Endodermal cell (in vitro differentiated cells): ENCODE measurements at regions not wholly inside any gene's neighbourhood (a gene's known extent, or its start where the extent isn't known, plus 50 kb on each side); places are given as distances from the start of the nearest gene placed in this dataset.

Experiments
- DNase-seq: peaks from one replicate; pipeline ENCODE4 v3.0.0-alpha.2; 2017
- H3K27ac ChIP-seq: 2 replicates; pipeline ENCODE4 v1.5.1; 2013; ENCODE audit warnings: mild to moderate bottlenecking, low read depth, low read length, moderate library complexity
- H3K27me3 ChIP-seq: 2 replicates; pipeline ENCODE4 v1.6.1; 2013; ENCODE audit warnings: mild to moderate bottlenecking, low read length, moderate library complexity; ENCODE audit not compliant: insufficient read depth, control insufficient read depth, poor library complexity, severe bottlenecking
- H3K36me3 ChIP-seq: 2 replicates; pipeline ENCODE4 v1.7.0; 2013; ENCODE audit warnings: mild to moderate bottlenecking, low read length, moderate library complexity; ENCODE audit not compliant: control insufficient read depth, insufficient read depth
- H3K4me1 ChIP-seq: one replicate; pipeline ENCODE4 v1.7.0; 2013; ENCODE audit warnings: low read length; ENCODE audit not compliant: control insufficient read depth, insufficient read depth
- H3K4me3 ChIP-seq: 2 replicates; pipeline ENCODE4 v1.5.1; 2013; ENCODE audit warnings: mild to moderate bottlenecking, low read length, moderate library complexity
- H3K9ac ChIP-seq: 2 replicates; pipeline ENCODE4 v1.6.1; 2013; ENCODE audit warnings: mild to moderate bottlenecking, low read length, moderate library complexity; ENCODE audit not compliant: poor library complexity, severe bottlenecking; ENCODE audit errors: extremely low read depth
- H3K9me3 ChIP-seq: 2 replicates; pipeline ENCODE4 v1.6.1; 2013; ENCODE audit warnings: mild to moderate bottlenecking, low read length, moderate library complexity; ENCODE audit not compliant: control insufficient read depth
- H3K27ac Mint-ChIP-seq: 2 replicates; pipeline ENCODE4 v1.8.0; 2020; ENCODE audit warnings: mixed read lengths
- H3K27me3 Mint-ChIP-seq: 2 replicates; pipeline ENCODE4 v1.8.0; 2021; ENCODE audit warnings: mild to moderate bottlenecking, mixed read lengths; ENCODE audit not compliant: insufficient read depth
- H3K36me3 Mint-ChIP-seq: 2 replicates; pipeline ENCODE4 v1.8.0; 2020; ENCODE audit warnings: low read depth, mixed read lengths
- H3K4me1 Mint-ChIP-seq: 2 replicates; pipeline ENCODE4 v1.8.0; 2020; ENCODE audit warnings: mixed read lengths
- H3K4me3 Mint-ChIP-seq: 2 replicates; pipeline ENCODE4 v1.8.0; 2020; ENCODE audit warnings: mild to moderate bottlenecking, moderate library complexity, mixed read lengths
- H3K9me3 Mint-ChIP-seq: 2 replicates; pipeline ENCODE4 v1.8.0; 2020; ENCODE audit warnings: mild to moderate bottlenecking, mixed read lengths
- CTCF ChIP-seq: fragments of 200-600 bp; sonication (generic); conservative IDR thresholded peaks from 2 replicates; pipeline ENCODE4 v1.5.0; 2021; ENCODE audit warnings: antibody characterized with exemption, mild to moderate bottlenecking
- WGBS, 2 experiments: methylation state at CpG; one replicate each; pipeline versions ENCODE4 v1.1.5 to v1.1.7; 2013; ENCODE audit warnings: missing lambda C conversion rate in 2 of 2, mixed read lengths in 1 of 2; ENCODE audit not compliant: insufficient coverage in 1 of 2, insufficient read length in 1 of 2; 5-methylcytosine and 5-hydroxymethylcytosine counted together

DNA sequence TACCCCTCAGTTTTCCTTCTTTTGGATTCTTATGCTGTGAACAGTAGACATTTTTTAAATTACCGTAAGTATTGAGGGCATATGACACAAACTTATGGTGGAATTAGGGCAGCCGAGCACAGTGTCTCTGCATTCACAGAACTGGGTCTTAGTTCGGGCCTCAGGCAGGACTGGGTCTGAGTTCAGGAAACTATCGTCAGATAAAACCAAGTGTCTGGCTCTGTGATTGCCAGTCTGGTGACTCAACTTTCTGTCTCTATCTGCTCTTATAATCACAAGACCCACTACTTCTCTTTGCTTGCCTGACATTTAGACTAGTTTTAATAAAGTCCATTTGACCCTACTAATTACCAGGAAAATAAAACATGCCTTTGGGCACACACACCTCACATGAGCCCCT lies 146.2 kb downstream of the LMLN start:
- Mint-ChIP-seq H3K4me3 (no peak overlapping the region), H3K27ac (no peak overlapping the region), H3K27me3 (peaks cover 26% of the 10 kb centered on the region), H3K9me3 (no peaks in the 10 kb centered on the region), H3K4me1 (no peaks in the 10 kb centered on the region), H3K36me3 (no peaks in the 10 kb centered on the region)
- DNase-seq, result no peak
- Histone ChIP-seq H3K4me3 (no peak overlapping the region), H3K27me3 (peaks cover 14% of the 10 kb centered on the region), H3K36me3 (no peaks in the 10 kb centered on the region), H3K9ac (no peak overlapping the region), H3K27ac (no peak overlapping the region), H3K4me1 (no peaks in the 10 kb centered on the region), H3K9me3 (peaks cover 30% of the 10 kb centered on the region)
- WGBS, 2 experiments, result 88 to 92% methylated on average over 4 of the region's 4 CpGs
- no peak for TF ChIP-seq CTCF

DNA sequence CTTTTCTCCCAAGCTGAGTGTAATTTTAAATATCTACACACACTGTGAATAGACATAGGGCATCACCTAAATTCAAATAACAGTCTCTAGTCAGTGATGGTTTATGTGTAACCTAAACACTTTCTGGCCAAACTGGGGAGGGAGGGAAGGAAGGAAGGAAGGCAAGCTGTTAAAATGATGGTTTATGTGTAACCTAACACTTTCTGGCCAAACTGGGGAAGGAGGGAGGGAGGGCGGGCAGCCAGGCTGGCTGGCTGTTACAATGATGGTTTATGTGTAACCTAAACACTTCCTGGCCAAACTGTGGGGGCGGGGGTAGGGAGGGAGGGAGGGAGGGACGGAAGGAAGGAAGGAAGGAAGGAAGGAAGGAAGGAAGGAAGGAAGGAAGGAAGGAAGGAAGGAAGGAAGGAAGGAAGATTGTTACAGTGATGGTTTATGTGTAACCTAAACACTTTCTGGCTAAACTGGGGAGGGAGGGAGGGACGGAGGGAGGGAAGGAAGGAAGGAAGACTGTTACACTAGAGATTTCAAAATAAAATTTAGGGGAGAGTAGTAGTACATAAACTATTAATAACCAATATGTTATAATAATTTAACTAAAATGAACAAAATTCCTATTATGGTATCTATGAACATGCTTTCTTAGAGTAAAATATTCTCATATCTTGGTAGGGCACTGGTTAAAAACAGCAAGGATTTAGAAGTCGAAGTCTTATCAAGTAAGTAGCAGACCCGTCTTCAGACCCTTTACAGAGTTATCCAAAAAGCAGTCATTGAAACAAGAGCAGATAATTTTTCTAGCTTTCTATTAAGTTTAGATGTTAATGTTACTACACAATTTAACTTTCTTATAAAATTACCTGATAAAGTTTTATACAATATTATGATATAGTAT lies 148.1 kb downstream of the LMLN start:
- no peaks in the 10 kb centered on the region for H3K36me3 Mint-ChIP-seq
- no peak for TF ChIP-seq CTCF
- H3K36me3 ChIP-seq, result no peaks in the 10 kb centered on the region
- no peak overlapping the region for H3K4me3 ChIP-seq
- H3K27ac Mint-ChIP-seq, result no peak overlapping the region
- peaks cover 32% of the 10 kb centered on the region for H3K27me3 ChIP-seq
- H3K9me3 ChIP-seq, result peaks cover 44% of the 10 kb centered on the region
- no peak overlapping the region for H3K27ac ChIP-seq
- DNase-seq, result no peak
- H3K4me3 Mint-ChIP-seq, result no peak overlapping the region
- H3K27me3 Mint-ChIP-seq, result peaks cover 41% of the 10 kb centered on the region
- no peaks in the 10 kb centered on the region for H3K4me1 ChIP-seq
- H3K4me1 Mint-ChIP-seq, result peaks cover 1% of the 10 kb centered on the region
- no peak overlapping the region for H3K9ac ChIP-seq
- 64 to 100% methylated on average over 2 to 6 of the region's 6 CpGs for WGBS, 2 experiments
- no peaks in the 10 kb centered on the region for H3K9me3 Mint-ChIP-seq

GRCh38 chr3:198109883-198110282 lies 149.9 kb downstream of the LMLN start:
- 79 to 80% methylated on average over 5 of the region's 5 CpGs for WGBS, 2 experiments
- peaks cover 4% of the 10 kb centered on the region for H3K9me3 Mint-ChIP-seq
- Histone ChIP-seq H3K27ac (no peak overlapping the region), H3K9ac (no peak overlapping the region), H3K36me3 (no peaks in the 10 kb centered on the region), H3K4me1 (no peaks in the 10 kb centered on the region), H3K27me3 (peaks cover 50% of the 10 kb centered on the region), H3K9me3 (peaks cover 51% of the 10 kb centered on the region), H3K4me3 (no peak overlapping the region)
- H3K27ac Mint-ChIP-seq, result no peak overlapping the region
- H3K27me3 Mint-ChIP-seq, result peaks cover 59% of the 10 kb centered on the region
- no peak overlapping the region for H3K4me3 Mint-ChIP-seq
- no peak for TF ChIP-seq CTCF
- H3K36me3 Mint-ChIP-seq, result no peaks in the 10 kb centered on the region
- peaks cover 4% of the 10 kb centered on the region for H3K4me1 Mint-ChIP-seq
- no peak for DNase-seq
